IPS DF 19.7 (cell line): ENCODE measurements at regions not wholly inside any gene's neighbourhood (a gene's known extent, or its start where the extent isn't known, plus 50 kb on each side); places are given as distances from the start of the nearest gene placed in this dataset.
"Not testable (repeated sequence)": the region's sequence is repeated elsewhere in the genome, so short reads cannot be mapped to it uniquely, and the experiment has no call there.

ENCODE experiments used
- DNase-seq: peaks from one replicate; pipeline ENCODE4 v3.0.0-alpha.2; 2013; ENCODE audit warnings: low read depth, low spot score

GRCh38 chr4:100644150-100644549 is 126.3 kb upstream of the EMCN start:
- no peak for DNase-seq

DNA sequence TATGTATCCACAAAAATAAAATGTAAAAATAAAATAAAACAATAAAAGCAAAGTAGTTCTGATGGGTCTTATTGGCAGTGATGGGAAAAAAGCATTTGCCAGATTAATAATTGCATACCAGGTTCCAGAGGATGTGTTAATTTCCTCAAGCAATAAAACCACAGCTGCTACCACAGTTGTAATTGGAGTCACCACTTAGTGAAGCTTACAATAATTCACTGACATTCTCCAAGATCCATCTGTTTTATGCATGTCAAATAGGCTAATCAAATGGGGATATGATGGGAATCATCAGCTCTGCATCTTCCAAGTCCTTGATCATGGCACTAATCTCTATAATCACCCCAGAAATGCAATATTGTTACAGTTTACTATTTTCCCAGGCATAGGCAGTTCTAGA is 123.5 kb upstream of the EMCN start:
- no peak for DNase-seq

DNA sequence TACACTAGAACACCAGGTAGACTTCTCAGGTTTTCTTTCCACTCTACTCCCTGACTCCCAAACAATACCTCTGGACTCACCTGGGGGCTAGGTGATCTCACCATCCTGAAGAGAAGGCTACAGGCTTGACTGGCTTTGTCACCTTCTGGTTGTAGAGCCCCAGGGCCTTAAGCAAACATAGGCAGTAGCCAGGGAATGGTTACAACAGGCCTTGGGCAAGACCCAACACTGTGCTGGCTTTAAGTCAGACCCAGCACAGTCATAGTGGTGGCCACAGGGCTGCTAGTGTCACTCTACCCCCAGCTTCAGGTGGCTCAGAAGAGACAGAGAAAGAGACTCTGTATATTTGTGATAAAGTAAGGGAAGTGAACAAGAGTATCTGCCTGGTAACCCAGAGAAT is 118.1 kb upstream of the EMCN start:
- no peak for DNase-seq

GRCh38 chr4:100633269-100633668 is 115.4 kb upstream of the EMCN start:
- no peak for DNase-seq

DNA sequence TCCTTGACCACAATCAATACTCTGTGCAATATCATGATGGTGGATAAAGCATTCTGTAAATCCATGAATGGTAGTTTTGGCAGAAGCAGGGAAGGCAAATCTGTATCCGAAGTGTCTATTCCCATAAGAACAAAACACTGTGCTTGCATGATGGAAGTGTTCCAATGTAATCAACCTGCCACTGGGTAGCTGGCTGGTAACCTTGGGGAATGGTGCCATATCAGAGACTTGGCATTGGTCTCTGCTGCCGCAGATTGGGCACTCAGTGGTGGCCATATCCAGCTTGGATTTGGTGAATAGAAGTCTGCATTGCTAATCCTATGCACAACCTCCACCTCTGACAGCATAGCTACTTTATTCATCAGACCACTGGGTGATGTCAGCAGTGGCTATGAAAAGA is 114.3 kb upstream of the EMCN start:
- no peak for DNase-seq

GRCh38 chr4:100631281-100631968 is 113.6 kb upstream of the EMCN start:
- DNase-seq, result no peak

- no peak for DNase-seq
Observed at GRCh38 chr4:100630341-100630740, 112.5 kb upstream of the EMCN start.

GRCh38 chr4:100609810-100610209 is 92.0 kb upstream of the EMCN start:
- no peak for DNase-seq

GRCh38 chr4:100608651-100609050 is 90.8 kb upstream of the EMCN start:
- not testable (repeated sequence) for DNase-seq

GRCh38 chr4:100605144-100605543 is 87.3 kb upstream of the EMCN start:
- no peak for DNase-seq

DNA sequence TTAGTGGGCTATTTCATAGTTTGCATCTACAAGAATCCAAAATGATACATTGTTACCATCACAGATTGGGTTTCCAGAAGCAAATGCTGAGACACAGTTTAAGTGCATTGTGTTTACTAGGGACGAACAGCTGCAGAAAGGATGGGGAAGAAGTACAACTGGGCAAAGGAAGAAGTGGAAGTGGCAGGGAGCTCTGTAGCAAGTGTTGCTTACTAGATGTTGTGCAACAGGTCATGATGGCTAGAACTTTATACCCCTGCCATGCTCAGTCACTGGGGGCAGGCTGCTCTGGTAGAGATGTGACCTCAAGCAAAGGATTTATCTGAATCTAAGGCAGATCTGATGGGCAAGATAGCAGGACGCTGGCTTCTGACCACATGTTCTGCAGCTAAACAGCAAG is 76.1 kb upstream of the EMCN start:
- DNase-seq, result no peak

DNA sequence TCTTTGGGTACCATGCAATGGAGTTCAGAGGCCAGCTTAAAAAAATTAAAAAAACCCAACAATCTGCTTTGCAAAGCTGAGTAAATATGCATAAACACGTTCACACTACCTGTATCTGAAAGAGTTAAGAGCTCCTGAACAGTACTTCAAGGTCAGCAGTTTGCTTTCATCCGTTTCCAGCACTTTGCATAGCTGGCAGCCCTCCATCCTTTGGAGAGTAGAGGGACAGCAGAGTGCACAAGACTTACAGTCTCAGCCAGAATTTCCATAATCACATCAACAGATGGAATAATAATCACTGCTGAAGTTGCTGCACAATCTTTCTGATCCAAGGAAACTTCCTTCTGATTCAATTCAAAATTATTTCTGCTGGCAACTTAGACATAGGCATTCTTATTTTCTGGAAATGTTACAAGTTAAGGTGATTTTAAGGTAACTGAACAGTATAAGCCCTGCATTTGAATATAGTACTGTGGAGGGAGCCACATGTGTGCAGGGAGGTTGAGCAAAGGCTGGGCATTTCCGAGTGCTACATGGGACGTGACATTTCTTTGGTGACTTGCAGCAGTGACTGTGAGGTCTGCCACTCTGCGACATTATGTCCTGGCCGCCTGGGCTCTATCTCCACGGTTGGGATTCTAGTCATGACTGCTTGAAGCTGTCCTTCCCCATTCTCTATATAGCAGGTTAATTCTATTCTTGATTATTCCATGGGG is 73.5 kb upstream of the EMCN start:
- no peak for DNase-seq

GRCh38 chr4:100590325-100590724 is 72.5 kb upstream of the EMCN start:
- no peak for DNase-seq

DNA sequence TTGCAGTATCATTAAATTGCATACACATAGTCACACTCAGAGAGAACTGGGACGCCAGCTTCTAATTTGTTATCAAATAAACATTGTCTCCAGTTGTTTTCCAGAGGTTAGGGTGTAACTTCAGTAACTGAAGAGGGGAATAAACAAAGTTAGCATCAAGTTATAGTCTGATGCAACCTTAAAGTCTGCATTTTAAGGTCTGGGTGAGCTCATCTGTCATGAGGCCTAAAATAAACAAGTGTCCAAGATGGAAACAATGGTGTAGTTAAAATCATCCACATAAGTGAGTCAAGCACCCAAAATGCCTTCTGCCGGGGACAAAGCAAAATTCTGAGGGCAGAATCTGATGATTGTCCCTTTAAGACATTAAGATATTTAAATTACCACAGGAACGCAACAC is 70.3 kb upstream of the EMCN start:
- no peak for DNase-seq

- no peak for DNase-seq
Observed at GRCh38 chr4:100582146-100582545, 64.3 kb upstream of the EMCN start.

GRCh38 chr4:100581337-100581736 is 63.5 kb upstream of the EMCN start:
- no peak for DNase-seq

GRCh38 chr4:100576570-100576969 is 58.7 kb upstream of the EMCN start:
- peak; percentile 5 for DNase-seq

GRCh38 chr4:100574607-100575006 is 56.8 kb upstream of the EMCN start:
- no peak for DNase-seq

DNA sequence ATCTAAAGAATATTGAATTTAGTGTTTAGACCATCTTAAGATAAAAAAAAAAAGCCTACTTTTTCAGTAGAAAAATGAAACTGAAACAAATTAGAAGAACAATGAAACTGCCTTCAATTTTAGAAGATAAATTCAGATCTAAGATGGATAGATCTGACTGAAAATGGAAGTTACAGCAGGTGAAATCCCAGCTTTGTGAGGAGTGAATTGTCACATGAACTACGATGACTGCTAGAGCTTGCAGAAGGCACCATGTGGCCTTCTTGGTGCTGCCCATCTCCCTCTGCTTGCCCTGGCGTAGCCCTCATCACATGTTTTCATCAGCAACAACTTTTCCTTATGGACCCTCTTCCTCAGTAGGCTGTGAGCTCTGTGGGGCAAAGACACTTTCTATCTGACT is 51.4 kb upstream of the EMCN start:
- DNase-seq, result no peak
